Epidermal melanocyte (primary cell): ENCODE measurements at regions not wholly inside any gene's neighbourhood (a gene's known extent, or its start where the extent isn't known, plus 50 kb on each side); places are given as distances from the start of the nearest gene placed in this dataset.
"Not testable (repeated sequence)": the region's sequence is repeated elsewhere in the genome, so short reads cannot be mapped to it uniquely, and the experiment has no call there.

Source experiments
- DNase-seq: peaks from one replicate; pipeline ENCODE4 v3.0.0; 2011; ENCODE audit warnings: low spot score; ENCODE audit not compliant: insufficient read length

GRCh38 chr17:70370816-70371215 is 201.5 kb downstream of the KCNJ2 start:
- no peak for DNase-seq

DNA sequence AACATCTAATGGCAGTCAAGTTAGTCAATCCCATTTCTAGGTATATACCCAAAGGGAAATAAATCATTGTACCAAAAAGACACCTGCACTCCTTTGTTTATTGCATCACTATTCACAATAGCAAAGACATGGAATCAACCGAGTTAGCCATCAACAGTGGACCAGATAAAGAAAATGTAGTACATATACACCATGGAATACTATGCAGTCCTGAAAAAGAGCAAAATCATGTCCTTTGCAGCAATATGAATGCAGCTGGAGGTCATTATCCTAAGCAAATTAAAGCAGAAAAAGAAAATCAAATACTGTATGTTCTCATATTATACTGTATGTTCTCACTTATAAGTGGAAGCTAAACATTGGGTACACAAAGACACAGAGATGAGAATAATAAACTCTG is 204.0 kb downstream of the KCNJ2 start:
- DNase-seq: no peak

DNA sequence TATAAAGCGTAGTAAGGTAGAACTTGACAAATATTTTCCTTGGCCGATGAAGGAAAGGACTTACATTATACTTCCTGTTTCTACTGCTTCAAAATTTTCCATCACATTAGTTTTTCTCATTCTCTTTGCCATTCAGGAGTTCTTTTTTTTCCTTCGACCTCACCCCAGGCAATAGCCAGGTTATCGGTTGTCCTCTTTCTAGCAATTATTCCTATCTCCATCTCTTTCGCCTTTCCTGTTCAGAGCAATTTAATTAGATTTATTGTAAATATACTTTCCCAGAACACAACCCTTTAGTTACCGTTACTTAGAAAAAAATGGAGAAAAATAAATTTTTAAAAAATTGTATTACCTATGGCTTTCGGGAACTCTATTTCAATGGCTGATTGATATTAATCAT is 205.2 kb downstream of the KCNJ2 start:
- no peak for DNase-seq

- DNase-seq: no peak
Measured at GRCh38 chr17:70375406-70375805, 206.1 kb downstream of the KCNJ2 start.

DNA sequence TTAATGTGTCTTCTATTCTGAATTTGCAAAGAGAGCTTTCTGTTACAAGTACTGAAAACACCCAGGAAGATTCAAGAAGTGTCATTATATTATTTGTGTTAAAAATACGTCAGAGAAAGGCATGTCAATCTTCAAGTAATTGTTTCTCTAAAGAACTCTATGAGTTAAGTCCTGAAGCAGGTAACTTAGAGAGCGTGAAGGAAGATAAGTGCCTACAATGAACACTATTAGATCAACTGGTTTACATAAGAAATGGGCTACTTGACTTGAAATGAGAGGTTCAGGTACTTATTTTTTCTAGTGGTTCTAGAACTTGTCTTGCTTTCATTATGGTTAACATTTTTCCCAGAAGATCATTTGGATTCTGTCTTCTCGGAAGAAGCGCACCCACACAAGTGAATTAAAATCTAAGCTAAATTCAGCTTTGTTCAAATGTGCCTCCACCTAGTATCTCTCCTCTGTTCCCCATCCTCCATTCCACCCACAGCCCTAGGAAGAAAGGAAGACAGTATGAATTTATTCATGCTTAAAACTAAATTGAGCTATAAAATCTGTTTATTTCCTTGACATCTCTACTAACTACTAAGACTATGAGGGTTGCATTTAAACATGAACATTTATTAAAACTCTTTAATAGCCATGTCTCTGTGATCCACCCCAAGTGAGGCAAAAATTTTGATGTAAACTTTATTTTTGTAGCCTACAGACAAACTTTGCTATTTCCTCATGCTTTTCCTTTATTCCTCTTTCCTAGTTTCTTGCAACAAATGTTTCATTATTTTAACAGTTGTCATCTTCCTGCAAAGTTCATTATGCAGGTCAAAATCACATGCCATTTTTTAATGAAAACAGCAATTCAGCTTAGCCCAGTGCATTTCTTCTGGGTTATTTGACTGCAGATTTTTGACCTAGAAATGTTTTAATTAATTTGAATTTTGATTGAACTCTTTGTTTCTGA is 206.8 kb downstream of the KCNJ2 start:
- DNase-seq: no peak

DNA sequence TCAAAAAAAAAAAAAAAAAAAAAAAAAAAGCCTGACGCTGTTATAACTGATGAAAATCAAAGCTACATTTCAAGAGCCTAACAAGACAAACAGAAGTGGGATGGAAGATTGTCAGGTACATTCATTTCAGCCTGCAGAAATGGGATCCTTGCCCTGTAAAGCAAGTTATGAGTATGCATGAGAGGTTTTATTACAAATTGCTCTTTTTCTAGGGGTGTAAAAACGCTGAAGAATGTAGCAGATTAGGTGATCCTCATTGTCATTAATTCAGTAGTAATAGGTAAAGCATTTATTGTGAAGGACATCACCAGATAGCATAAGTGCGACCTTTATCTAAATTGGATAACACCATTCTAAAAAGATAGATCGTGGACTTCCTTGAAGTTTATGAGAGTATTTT is 208.3 kb downstream of the KCNJ2 start:
- no peak for DNase-seq

DNA sequence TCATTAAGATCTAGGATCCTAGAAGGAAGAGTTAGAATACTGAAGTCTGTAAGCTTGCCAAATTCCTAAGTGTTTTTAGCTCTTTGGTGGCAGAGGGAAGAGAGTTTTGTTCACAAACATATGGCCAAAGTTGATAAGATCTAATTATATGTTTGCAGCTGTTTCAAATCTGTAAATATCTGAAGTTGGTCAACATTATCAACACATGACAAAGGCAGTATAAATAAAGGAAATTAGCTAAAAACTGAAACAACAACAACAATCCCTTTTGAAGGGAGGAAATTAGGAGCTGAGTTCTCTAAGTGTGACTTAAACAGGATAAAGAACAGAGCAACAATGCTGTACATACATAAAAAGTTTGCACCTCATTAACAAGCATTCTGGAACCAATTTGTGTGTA is 208.7 kb downstream of the KCNJ2 start:
- DNase-seq: no peak

DNA sequence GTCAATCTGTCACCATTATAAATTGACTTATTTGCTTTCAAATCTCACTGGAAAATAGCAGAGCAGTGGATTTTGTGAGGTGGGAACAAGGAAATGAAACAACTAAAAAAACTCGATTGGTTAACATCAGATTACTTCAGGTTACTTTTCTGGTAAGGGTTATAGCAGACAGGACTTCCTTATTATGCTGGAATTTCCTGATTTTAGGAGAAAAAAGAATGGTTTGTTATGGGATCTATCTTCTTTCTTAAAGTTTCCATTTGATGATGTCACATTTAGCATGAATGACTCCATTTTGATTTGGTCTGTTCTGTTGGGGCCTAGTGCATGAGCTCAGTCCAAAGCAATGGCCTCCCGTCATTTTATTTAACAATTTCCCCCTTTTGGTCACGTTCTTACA is 210.6 kb downstream of the KCNJ2 start:
- no peak for DNase-seq

DNA sequence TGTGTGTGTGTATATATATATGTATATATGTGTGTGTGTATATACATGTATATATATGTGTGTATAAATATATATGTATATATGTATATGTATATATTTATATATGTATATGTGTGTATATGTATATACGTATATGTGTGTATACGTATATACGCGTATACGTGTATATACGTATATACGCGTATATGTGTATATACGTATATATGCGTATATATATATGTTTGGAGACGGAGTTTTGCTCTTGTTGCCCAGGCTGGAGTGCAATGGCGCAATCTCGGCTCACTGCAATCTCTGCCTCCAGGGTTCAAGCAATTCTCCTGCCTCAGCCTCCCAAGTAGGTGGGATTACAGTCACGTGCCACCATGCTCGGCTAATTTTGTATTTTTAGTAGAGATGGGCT is 212.6 kb downstream of the KCNJ2 start:
- DNase-seq: not testable (repeated sequence)

DNA sequence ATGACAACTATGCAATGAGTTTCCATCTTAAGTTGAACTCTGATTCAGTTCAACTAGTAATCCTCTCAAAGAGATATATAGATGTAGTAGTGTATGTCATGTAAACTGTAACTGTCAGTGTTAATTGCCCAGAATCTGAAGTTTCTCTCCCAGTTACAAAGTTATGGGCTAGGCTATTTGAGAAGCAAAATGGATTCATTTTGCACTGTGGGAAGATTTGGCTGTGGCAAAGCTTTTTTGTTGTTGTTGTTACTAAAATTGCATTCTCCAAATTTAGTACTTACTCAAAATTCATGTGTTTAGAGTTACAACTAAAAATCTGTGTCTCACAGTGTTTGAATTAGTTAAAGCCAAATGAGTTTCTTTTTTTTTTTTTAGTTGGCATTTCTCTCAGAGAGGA is 219.0 kb downstream of the KCNJ2 start:
- DNase-seq: no peak

DNA sequence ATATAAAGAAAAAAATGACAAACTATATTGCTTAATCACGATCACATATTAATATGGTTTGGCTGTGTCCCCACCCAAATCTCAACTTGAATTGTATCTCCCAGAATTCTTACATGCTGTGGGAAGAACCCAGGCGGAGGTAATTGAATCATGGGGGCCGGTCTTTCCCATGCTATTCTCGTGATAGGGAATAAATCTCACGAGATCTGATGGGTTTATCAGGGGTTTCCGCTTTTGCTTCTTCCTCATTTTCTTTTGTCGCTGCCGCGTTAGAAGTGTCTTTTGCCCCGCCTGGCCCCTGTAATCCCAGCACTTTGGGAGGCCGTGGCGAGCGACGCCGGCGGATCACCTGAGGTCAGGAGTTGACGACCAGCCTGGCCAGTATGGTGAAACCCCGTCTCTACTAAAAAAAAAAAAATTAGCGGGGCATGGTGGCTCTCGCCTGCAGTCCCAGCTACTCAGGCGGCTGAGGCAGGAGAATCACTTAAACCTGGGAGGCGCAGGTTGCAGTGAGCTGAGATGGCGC is 220.0 kb downstream of the KCNJ2 start:
- not testable (repeated sequence) for DNase-seq

GRCh38 chr17:70390049-70390448 is 220.7 kb downstream of the KCNJ2 start:
- DNase-seq: no peak

- no peak for DNase-seq
Measured at GRCh38 chr17:70394473-70395232, 225.3 kb downstream of the KCNJ2 start.

GRCh38 chr17:70405492-70406220 is 236.3 kb downstream of the KCNJ2 start:
- peak; percentile 27 for DNase-seq

DNA sequence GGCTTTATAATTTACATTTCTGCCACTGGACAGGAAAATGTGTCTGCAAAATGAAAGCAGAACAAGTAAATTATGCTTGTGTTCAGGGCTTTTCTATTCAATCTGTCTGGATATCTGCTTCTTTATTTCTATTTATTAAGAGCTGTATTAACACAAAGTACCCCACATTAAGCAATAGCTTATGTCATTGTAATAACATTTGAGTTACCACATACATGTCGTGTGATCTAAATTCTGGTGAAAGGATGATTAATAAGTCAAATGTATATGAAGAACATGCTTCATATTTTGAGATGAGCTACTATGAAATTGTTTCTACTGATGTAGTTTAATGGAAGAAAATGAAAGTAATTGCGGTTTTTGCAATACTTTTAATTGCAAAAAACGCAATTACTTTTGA is 238.2 kb downstream of the KCNJ2 start:
- no peak for DNase-seq

GRCh38 chr17:70408768-70409167 is 239.4 kb downstream of the KCNJ2 start:
- no peak for DNase-seq

- DNase-seq: no peak
Measured at GRCh38 chr17:70414300-70414699, 245.0 kb downstream of the KCNJ2 start.

DNA sequence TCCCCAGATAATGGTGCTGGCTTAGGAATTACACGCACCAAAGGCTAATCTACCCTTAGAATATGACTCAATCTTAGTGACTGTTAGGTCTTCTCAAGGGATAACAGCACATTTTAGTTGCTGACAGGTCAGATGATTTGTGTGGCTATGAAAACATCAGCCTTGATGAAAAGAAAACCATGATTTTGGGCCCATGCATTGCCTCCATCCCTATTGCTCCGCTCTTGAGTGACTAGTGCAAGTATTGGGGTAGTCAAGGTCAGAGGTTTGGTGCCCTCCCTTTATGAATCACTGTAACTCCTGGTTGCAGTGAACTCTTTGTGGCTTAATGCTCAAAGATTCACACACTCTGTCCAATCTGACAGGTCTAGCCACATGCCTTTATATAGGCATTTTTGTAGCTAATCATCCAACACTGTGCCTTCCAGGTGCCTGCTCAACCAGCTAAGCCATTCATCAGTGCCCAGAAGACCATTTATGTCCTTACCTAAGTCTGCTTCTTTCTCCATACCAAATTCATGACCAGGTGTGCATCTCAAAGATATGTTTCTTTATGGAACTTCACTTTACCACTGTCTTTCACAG is 251.6 kb downstream of the KCNJ2 start:
- DNase-seq: no peak

DNA sequence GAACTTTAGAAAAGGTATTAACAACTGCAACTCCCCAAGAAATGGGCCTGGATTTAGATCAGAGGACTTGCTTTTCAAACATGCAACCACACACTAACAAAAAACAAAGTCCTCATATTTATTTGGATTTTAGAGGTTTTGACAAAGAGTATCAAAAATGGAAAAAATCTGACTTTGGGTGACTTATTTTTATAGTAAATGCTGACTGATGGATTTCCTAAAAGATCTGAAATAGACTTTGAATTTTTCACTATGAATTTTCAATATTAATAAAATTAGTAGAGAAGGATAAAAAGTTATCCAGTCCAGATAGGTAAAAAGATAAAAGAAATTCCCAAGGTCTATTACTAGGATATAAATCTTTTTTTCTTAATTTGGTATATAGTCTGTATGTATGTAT is 253.5 kb downstream of the KCNJ2 start:
- no peak for DNase-seq

- no peak for DNase-seq
Measured at GRCh38 chr17:70423562-70423961, 254.2 kb downstream of the KCNJ2 start.

GRCh38 chr17:70426752-70427151 is 257.4 kb downstream of the KCNJ2 start:
- no peak for DNase-seq
